Esophagus squamous epithelium (tissue), 4 donors: ENCODE measurements at regions not wholly inside any gene's neighbourhood (a gene's known extent, or its start where the extent isn't known, plus 50 kb on each side); places are given as distances from the start of the nearest gene placed in this dataset.

ENCODE experiments used
- POLR2A ChIP-seq, 4 donors: fragments of 450-650 bp; IDR thresholded peaks; one replicate each; pipeline ENCODE4 v1.6.1; 2017; ENCODE audit warnings: antibody characterized with exemption in 4 of 4, mild to moderate bottlenecking in 4 of 4, moderate library complexity in 3 of 4
- TF ChIP-seq, protein P1 (sequence below), 6 experiments: fragments of 450-650 bp in 4 of 6; fragments of 200-600 bp in 2 of 6; sonication (generic) in 2 of 6; IDR thresholded peaks; one replicate each; pipeline ENCODE4 v1.5.1; 2016 to 2019; ENCODE audit warnings: antibody characterized with exemption in 6 of 6, mild to moderate bottlenecking in 4 of 6, moderate library complexity in 4 of 6

DNA sequence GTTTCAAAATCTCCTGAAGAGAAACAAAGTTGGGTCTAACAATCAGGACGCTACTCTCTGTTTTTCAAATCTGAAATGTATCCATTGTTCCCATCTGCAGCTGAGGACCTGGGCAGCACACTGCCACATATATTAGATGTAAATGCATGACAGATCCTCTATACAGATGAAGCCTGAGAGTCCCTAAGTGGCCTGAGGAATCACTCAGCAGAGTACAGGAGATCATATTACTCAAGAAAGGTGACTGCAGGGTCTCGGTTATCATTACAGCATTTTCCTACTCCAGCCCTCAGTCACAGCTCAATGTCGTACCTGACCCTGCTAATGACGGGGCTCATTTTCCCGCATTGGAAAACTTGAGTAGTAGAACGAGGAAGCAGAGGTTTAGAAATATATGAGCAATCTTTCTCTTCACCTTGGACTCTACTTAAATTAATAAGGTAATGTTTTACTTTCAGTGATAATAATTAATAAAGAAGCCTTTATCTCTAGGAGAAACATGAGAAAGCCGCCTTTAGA lies 256.2 kb upstream of the IRAK1BP1 start:
- TF ChIP-seq, protein P1, sequence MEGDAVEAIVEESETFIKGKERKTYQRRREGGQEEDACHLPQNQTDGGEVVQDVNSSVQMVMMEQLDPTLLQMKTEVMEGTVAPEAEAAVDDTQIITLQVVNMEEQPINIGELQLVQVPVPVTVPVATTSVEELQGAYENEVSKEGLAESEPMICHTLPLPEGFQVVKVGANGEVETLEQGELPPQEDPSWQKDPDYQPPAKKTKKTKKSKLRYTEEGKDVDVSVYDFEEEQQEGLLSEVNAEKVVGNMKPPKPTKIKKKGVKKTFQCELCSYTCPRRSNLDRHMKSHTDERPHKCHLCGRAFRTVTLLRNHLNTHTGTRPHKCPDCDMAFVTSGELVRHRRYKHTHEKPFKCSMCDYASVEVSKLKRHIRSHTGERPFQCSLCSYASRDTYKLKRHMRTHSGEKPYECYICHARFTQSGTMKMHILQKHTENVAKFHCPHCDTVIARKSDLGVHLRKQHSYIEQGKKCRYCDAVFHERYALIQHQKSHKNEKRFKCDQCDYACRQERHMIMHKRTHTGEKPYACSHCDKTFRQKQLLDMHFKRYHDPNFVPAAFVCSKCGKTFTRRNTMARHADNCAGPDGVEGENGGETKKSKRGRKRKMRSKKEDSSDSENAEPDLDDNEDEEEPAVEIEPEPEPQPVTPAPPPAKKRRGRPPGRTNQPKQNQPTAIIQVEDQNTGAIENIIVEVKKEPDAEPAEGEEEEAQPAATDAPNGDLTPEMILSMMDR (IDR thresholded peaks at IDR 0.05): no peak
- no peak for TF ChIP-seq POLR2A (IDR thresholded peaks at IDR 0.05)
